ENCODE measurements at regions not wholly inside any gene's neighbourhood (a gene's known extent, or its start where the extent isn't known, plus 50 kb on each side); places are given as distances from the start of the nearest gene placed in this dataset.

GRCh38 chr2:84320940-84321339 is 138.1 kb downstream of the SUCLG1 start:
- no peak overlapping the region for H3K4me3 ChIP-seq (ENCODE audit: low read length)
- H2BK120ac ChIP-seq (ENCODE audit: low read depth, low read length) = no peak overlapping the region
- no peak overlapping the region for H3K9ac ChIP-seq (ENCODE audit: low read length)
- no peak overlapping the region for H2AK5ac ChIP-seq (ENCODE audit: low read length)
- no CpG with 5 or more reads among the region's 2 CpGs for WGBS (ENCODE audit: extremely low coverage, insufficient coverage, low lambda C conversion rate)
- H2BK5ac ChIP-seq (ENCODE audit: low read length) = no peak overlapping the region
- H3K23ac ChIP-seq (ENCODE audit: low read length) = no peak overlapping the region
- H4K5ac ChIP-seq (ENCODE audit: low read length) = no peak overlapping the region
- DNase-seq = no peak
- H3K4me2 ChIP-seq (ENCODE audit: low read length) = no peak overlapping the region
- no peaks in the 10 kb centered on the region for H3K27me3 ChIP-seq (ENCODE audit: insufficient read depth, low read length, poor library complexity)
- H3K79me1 ChIP-seq (ENCODE audit: low read length) = no peaks in the 10 kb centered on the region
- no peak overlapping the region for H3K56ac ChIP-seq (ENCODE audit: low read length)
- H3K27ac ChIP-seq (ENCODE audit: low read depth, low read length) = no peak overlapping the region
- H2BK15ac ChIP-seq (replicated peaks; ENCODE audit: low read depth) = no peak overlapping the region
- H3K4me1 ChIP-seq (ENCODE audit: control insufficient read depth, low read depth, low read length) = no peaks in the 10 kb centered on the region
- no peak overlapping the region for H3K18ac ChIP-seq (ENCODE audit: low read length)
- no peak overlapping the region for H4K8ac ChIP-seq (ENCODE audit: low read depth, low read length)
- H3K36me3 ChIP-seq (ENCODE audit: control insufficient read depth, insufficient read depth, low read length) = no peaks in the 10 kb centered on the region
- no peak overlapping the region for H3K4ac ChIP-seq (ENCODE audit: low read depth, low read length)
- no peaks in the 10 kb centered on the region for H3K79me2 ChIP-seq (ENCODE audit: control insufficient read depth, insufficient read depth, low read length)

- no peak overlapping the region for H3K4me3 ChIP-seq (ENCODE audit: low read length)
- H3K9ac ChIP-seq (ENCODE audit: low read length) = no peak overlapping the region
- no peak overlapping the region for H3K4ac ChIP-seq (ENCODE audit: low read depth, low read length)
- no peak overlapping the region for H3K23ac ChIP-seq (ENCODE audit: low read length)
- no peaks in the 10 kb centered on the region for H3K36me3 ChIP-seq (ENCODE audit: control insufficient read depth, insufficient read depth, low read length)
- H2BK5ac ChIP-seq (ENCODE audit: low read length) = no peak overlapping the region
- H2BK120ac ChIP-seq (ENCODE audit: low read depth, low read length) = no peak overlapping the region
- no CpG with 5 or more reads among the region's 6 CpGs for WGBS (ENCODE audit: extremely low coverage, insufficient coverage, low lambda C conversion rate)
- no peak overlapping the region for H3K27ac ChIP-seq (ENCODE audit: low read depth, low read length)
- H3K4me2 ChIP-seq (ENCODE audit: low read length) = no peak overlapping the region
- no peak overlapping the region for H2AK5ac ChIP-seq (ENCODE audit: low read length)
- no peak overlapping the region for H3K18ac ChIP-seq (ENCODE audit: low read length)
- H3K79me1 ChIP-seq (ENCODE audit: low read length) = no peaks in the 10 kb centered on the region
- no peaks in the 10 kb centered on the region for H3K79me2 ChIP-seq (ENCODE audit: control insufficient read depth, insufficient read depth, low read length)
- H3K27me3 ChIP-seq (ENCODE audit: insufficient read depth, low read length, poor library complexity) = no peaks in the 10 kb centered on the region
- H3K56ac ChIP-seq (ENCODE audit: low read length) = no peak overlapping the region
- H4K8ac ChIP-seq (ENCODE audit: low read depth, low read length) = no peak overlapping the region
- H2BK15ac ChIP-seq (replicated peaks; ENCODE audit: low read depth) = no peak overlapping the region
- no peak overlapping the region for H4K5ac ChIP-seq (ENCODE audit: low read length)
- no peak for DNase-seq
- no peaks in the 10 kb centered on the region for H3K4me1 ChIP-seq (ENCODE audit: control insufficient read depth, low read depth, low read length)
Measured at GRCh38 chr2:84319581-84319980, 139.5 kb downstream of the SUCLG1 start.

GRCh38 chr2:84317135-84317534 is 141.9 kb downstream of the SUCLG1 start:
- no peak overlapping the region for H3K23ac ChIP-seq (ENCODE audit: low read length)
- DNase-seq = no peak
- H3K79me1 ChIP-seq (ENCODE audit: low read length) = no peaks in the 10 kb centered on the region
- no peak overlapping the region for H2BK120ac ChIP-seq (ENCODE audit: low read depth, low read length)
- no peak overlapping the region for H3K56ac ChIP-seq (ENCODE audit: low read length)
- no peak overlapping the region for H2BK15ac ChIP-seq (replicated peaks; ENCODE audit: low read depth)
- H4K8ac ChIP-seq (ENCODE audit: low read depth, low read length) = no peak overlapping the region
- WGBS (ENCODE audit: extremely low coverage, insufficient coverage, low lambda C conversion rate) = no CpG with 5 or more reads among the region's 2 CpGs
- H3K4me3 ChIP-seq (ENCODE audit: low read length) = no peak overlapping the region
- no peaks in the 10 kb centered on the region for H3K4me1 ChIP-seq (ENCODE audit: control insufficient read depth, low read depth, low read length)
- no peak overlapping the region for H2AK5ac ChIP-seq (ENCODE audit: low read length)
- no peaks in the 10 kb centered on the region for H3K79me2 ChIP-seq (ENCODE audit: control insufficient read depth, insufficient read depth, low read length)
- H3K27me3 ChIP-seq (ENCODE audit: insufficient read depth, low read length, poor library complexity) = no peaks in the 10 kb centered on the region
- H3K9ac ChIP-seq (ENCODE audit: low read length) = no peak overlapping the region
- no peak overlapping the region for H2BK5ac ChIP-seq (ENCODE audit: low read length)
- no peak overlapping the region for H3K4ac ChIP-seq (ENCODE audit: low read depth, low read length)
- no peak overlapping the region for H3K4me2 ChIP-seq (ENCODE audit: low read length)
- no peak overlapping the region for H3K27ac ChIP-seq (ENCODE audit: low read depth, low read length)
- H3K36me3 ChIP-seq (ENCODE audit: control insufficient read depth, insufficient read depth, low read length) = no peaks in the 10 kb centered on the region
- no peak overlapping the region for H4K5ac ChIP-seq (ENCODE audit: low read length)
- H3K18ac ChIP-seq (ENCODE audit: low read length) = no peak overlapping the region

GRCh38 chr2:84314901-84315330 is 144.2 kb downstream of the SUCLG1 start:
- Histone ChIP-seq H3K27me3 (ENCODE audit: insufficient read depth, low read length, poor library complexity) (no peaks in the 10 kb centered on the region), H2BK120ac (ENCODE audit: low read depth, low read length) (no peak overlapping the region), H3K79me1 (ENCODE audit: low read length) (no peaks in the 10 kb centered on the region), H3K18ac (ENCODE audit: low read length) (no peak overlapping the region), H4K5ac (ENCODE audit: low read length) (no peak overlapping the region), H3K4me2 (ENCODE audit: low read length) (no peak overlapping the region), H2BK5ac (ENCODE audit: low read length) (no peak overlapping the region), H3K36me3 (ENCODE audit: control insufficient read depth, insufficient read depth, low read length) (no peaks in the 10 kb centered on the region), H3K56ac (ENCODE audit: low read length) (no peak overlapping the region), H3K27ac (ENCODE audit: low read depth, low read length) (no peak overlapping the region), H3K4me3 (ENCODE audit: low read length) (no peak overlapping the region), H3K4ac (ENCODE audit: low read depth, low read length) (no peak overlapping the region), H3K4me1 (ENCODE audit: control insufficient read depth, low read depth, low read length) (no peaks in the 10 kb centered on the region), H2AK5ac (ENCODE audit: low read length) (no peak overlapping the region), H3K23ac (ENCODE audit: low read length) (no peak overlapping the region), H3K9ac (ENCODE audit: low read length) (no peak overlapping the region), H3K79me2 (ENCODE audit: control insufficient read depth, insufficient read depth, low read length) (no peaks in the 10 kb centered on the region), H4K8ac (ENCODE audit: low read depth, low read length) (no peak overlapping the region), H2BK15ac (replicated peaks; ENCODE audit: low read depth) (no peak overlapping the region)
- DNase-seq = peak; percentile 89
- no CpG with 5 or more reads among the region's 11 CpGs for WGBS (ENCODE audit: extremely low coverage, insufficient coverage, low lambda C conversion rate)

- H3K27me3 ChIP-seq (ENCODE audit: insufficient read depth, low read length, poor library complexity) = no peaks in the 10 kb centered on the region
- H3K36me3 ChIP-seq (ENCODE audit: control insufficient read depth, insufficient read depth, low read length) = no peaks in the 10 kb centered on the region
- no peak overlapping the region for H4K8ac ChIP-seq (ENCODE audit: low read depth, low read length)
- H4K5ac ChIP-seq (ENCODE audit: low read length) = no peak overlapping the region
- H3K9ac ChIP-seq (ENCODE audit: low read length) = no peak overlapping the region
- DNase-seq = no peak
- H3K56ac ChIP-seq (ENCODE audit: low read length) = no peak overlapping the region
- H3K27ac ChIP-seq (ENCODE audit: low read depth, low read length) = no peak overlapping the region
- H3K79me2 ChIP-seq (ENCODE audit: control insufficient read depth, insufficient read depth, low read length) = no peaks in the 10 kb centered on the region
- no peak overlapping the region for H2BK120ac ChIP-seq (ENCODE audit: low read depth, low read length)
- H3K79me1 ChIP-seq (ENCODE audit: low read length) = no peaks in the 10 kb centered on the region
- H2AK5ac ChIP-seq (ENCODE audit: low read length) = no peak overlapping the region
- H3K4me2 ChIP-seq (ENCODE audit: low read length) = no peak overlapping the region
- H3K4me1 ChIP-seq (ENCODE audit: control insufficient read depth, low read depth, low read length) = no peaks in the 10 kb centered on the region
- no peak overlapping the region for H3K23ac ChIP-seq (ENCODE audit: low read length)
- H2BK5ac ChIP-seq (ENCODE audit: low read length) = no peak overlapping the region
- no CpG with 5 or more reads among the region's 6 CpGs for WGBS (ENCODE audit: extremely low coverage, insufficient coverage, low lambda C conversion rate)
- H3K18ac ChIP-seq (ENCODE audit: low read length) = no peak overlapping the region
- H2BK15ac ChIP-seq (replicated peaks; ENCODE audit: low read depth) = no peak overlapping the region
- H3K4me3 ChIP-seq (ENCODE audit: low read length) = no peak overlapping the region
- H3K4ac ChIP-seq (ENCODE audit: low read depth, low read length) = no peak overlapping the region
Measured at GRCh38 chr2:84314250-84314649, 144.8 kb downstream of the SUCLG1 start.

- WGBS (ENCODE audit: extremely low coverage, insufficient coverage, low lambda C conversion rate) = no CpG with 5 or more reads among the region's 3 CpGs
- H3K79me1 ChIP-seq (ENCODE audit: low read length) = no peaks in the 10 kb centered on the region
- no peaks in the 10 kb centered on the region for H3K79me2 ChIP-seq (ENCODE audit: control insufficient read depth, insufficient read depth, low read length)
- H4K8ac ChIP-seq (ENCODE audit: low read depth, low read length) = no peak overlapping the region
- no peak overlapping the region for H3K56ac ChIP-seq (ENCODE audit: low read length)
- H2BK120ac ChIP-seq (ENCODE audit: low read depth, low read length) = no peak overlapping the region
- DNase-seq = no peak
- H3K23ac ChIP-seq (ENCODE audit: low read length) = no peak overlapping the region
- H4K5ac ChIP-seq (ENCODE audit: low read length) = no peak overlapping the region
- H3K18ac ChIP-seq (ENCODE audit: low read length) = no peak overlapping the region
- no peak overlapping the region for H3K4ac ChIP-seq (ENCODE audit: low read depth, low read length)
- no peak overlapping the region for H2BK15ac ChIP-seq (replicated peaks; ENCODE audit: low read depth)
- H3K9ac ChIP-seq (ENCODE audit: low read length) = no peak overlapping the region
- H3K4me3 ChIP-seq (ENCODE audit: low read length) = no peak overlapping the region
- H2AK5ac ChIP-seq (ENCODE audit: low read length) = no peak overlapping the region
- no peaks in the 10 kb centered on the region for H3K27me3 ChIP-seq (ENCODE audit: insufficient read depth, low read length, poor library complexity)
- no peak overlapping the region for H2BK5ac ChIP-seq (ENCODE audit: low read length)
- no peaks in the 10 kb centered on the region for H3K4me1 ChIP-seq (ENCODE audit: control insufficient read depth, low read depth, low read length)
- no peaks in the 10 kb centered on the region for H3K36me3 ChIP-seq (ENCODE audit: control insufficient read depth, insufficient read depth, low read length)
- H3K27ac ChIP-seq (ENCODE audit: low read depth, low read length) = no peak overlapping the region
- no peak overlapping the region for H3K4me2 ChIP-seq (ENCODE audit: low read length)
Measured at GRCh38 chr2:84309281-84309680, 149.8 kb downstream of the SUCLG1 start.

Measured in mesendoderm (in vitro differentiated cells).